ENCODE measurements at regions not wholly inside any gene's neighbourhood (a gene's known extent, or its start where the extent isn't known, plus 50 kb on each side); places are given as distances from the start of the nearest gene placed in this dataset.

GRCh38 chr6:27616328-27617045, 143.6 kb upstream of the ZNF184 start:
- Mint-ChIP-seq H3K4me3 (peak overlapping the region; percentile 94), H3K4me1 (ENCODE audit: unreplicated experiment) (no peaks in the 10 kb centered on the region), H3K27me3 (peaks cover 15% of the 10 kb centered on the region), H3K9me3 (no peaks in the 10 kb centered on the region), H3K27ac (peak overlapping the region; percentile 82), H3K36me3 (no peaks in the 10 kb centered on the region)
- no peak for DNase-seq (ENCODE audit: extremely low spot score, unreplicated experiment)
- no peak for TF ChIP-seq CTCF (conservative IDR thresholded peaks at IDR 0.05)

- no peak for TF ChIP-seq CTCF (conservative IDR thresholded peaks at IDR 0.05)
- Mint-ChIP-seq H3K27ac (no peak overlapping the region), H3K36me3 (no peaks in the 10 kb centered on the region), H3K9me3 (no peaks in the 10 kb centered on the region), H3K4me3 (no peak overlapping the region), H3K27me3 (peaks cover 13% of the 10 kb centered on the region), H3K4me1 (ENCODE audit: unreplicated experiment) (peaks cover 8% of the 10 kb centered on the region)
- DNase-seq (ENCODE audit: extremely low spot score, unreplicated experiment) = no peak
Observed at GRCh38 chr6:27611451-27611850, 138.5 kb upstream of the ZNF184 start.

- H3K4me1 Mint-ChIP-seq (ENCODE audit: unreplicated experiment) = peaks cover 21% of the 10 kb centered on the region
- DNase-seq (ENCODE audit: extremely low spot score, unreplicated experiment) = no peak
- peak overlapping the region; percentile 21 for H3K27ac Mint-ChIP-seq
- no peaks in the 10 kb centered on the region for H3K9me3 Mint-ChIP-seq
- peak; percentile 80 for TF ChIP-seq CTCF (conservative IDR thresholded peaks at IDR 0.05)
- no peak overlapping the region for H3K4me3 Mint-ChIP-seq
- no peaks in the 10 kb centered on the region for H3K36me3 Mint-ChIP-seq
- H3K27me3 Mint-ChIP-seq = peaks cover 34% of the 10 kb centered on the region
Observed at GRCh38 chr6:27608916-27609883, 136.3 kb upstream of the ZNF184 start.

GRCh38 chr6:27605401-27606342, 132.8 kb upstream of the ZNF184 start:
- Mint-ChIP-seq H3K27me3 (peaks cover 50% of the 10 kb centered on the region), H3K27ac (peak overlapping the region; percentile 91), H3K4me1 (ENCODE audit: unreplicated experiment) (peaks cover 28% of the 10 kb centered on the region), H3K9me3 (no peaks in the 10 kb centered on the region), H3K4me3 (peak overlapping the region; percentile 92), H3K36me3 (no peaks in the 10 kb centered on the region)
- no peak for DNase-seq (ENCODE audit: extremely low spot score, unreplicated experiment)
- TF ChIP-seq CTCF (conservative IDR thresholded peaks at IDR 0.05) = no peak

- DNase-seq (ENCODE audit: extremely low spot score, unreplicated experiment) = no peak
- peaks cover 28% of the 10 kb centered on the region for H3K4me1 Mint-ChIP-seq (ENCODE audit: unreplicated experiment)
- TF ChIP-seq CTCF (conservative IDR thresholded peaks at IDR 0.05) = no peak
- H3K27me3 Mint-ChIP-seq = peaks cover 54% of the 10 kb centered on the region
- H3K27ac Mint-ChIP-seq = peak overlapping the region; percentile 91
- no peaks in the 10 kb centered on the region for H3K36me3 Mint-ChIP-seq
- H3K9me3 Mint-ChIP-seq = no peaks in the 10 kb centered on the region
- H3K4me3 Mint-ChIP-seq = peak overlapping the region; percentile 92
Observed at GRCh38 chr6:27604986-27605385, 132.1 kb upstream of the ZNF184 start.

Measured in type B pancreatic cell (in vitro differentiated cells).